ENCODE measurements at regions not wholly inside any gene's neighbourhood (a gene's known extent, or its start where the extent isn't known, plus 50 kb on each side); places are given as distances from the start of the nearest gene placed in this dataset.
A peak's percentile ranks its signal among the peaks of the same experiment; 100 is the strongest.

DNA sequence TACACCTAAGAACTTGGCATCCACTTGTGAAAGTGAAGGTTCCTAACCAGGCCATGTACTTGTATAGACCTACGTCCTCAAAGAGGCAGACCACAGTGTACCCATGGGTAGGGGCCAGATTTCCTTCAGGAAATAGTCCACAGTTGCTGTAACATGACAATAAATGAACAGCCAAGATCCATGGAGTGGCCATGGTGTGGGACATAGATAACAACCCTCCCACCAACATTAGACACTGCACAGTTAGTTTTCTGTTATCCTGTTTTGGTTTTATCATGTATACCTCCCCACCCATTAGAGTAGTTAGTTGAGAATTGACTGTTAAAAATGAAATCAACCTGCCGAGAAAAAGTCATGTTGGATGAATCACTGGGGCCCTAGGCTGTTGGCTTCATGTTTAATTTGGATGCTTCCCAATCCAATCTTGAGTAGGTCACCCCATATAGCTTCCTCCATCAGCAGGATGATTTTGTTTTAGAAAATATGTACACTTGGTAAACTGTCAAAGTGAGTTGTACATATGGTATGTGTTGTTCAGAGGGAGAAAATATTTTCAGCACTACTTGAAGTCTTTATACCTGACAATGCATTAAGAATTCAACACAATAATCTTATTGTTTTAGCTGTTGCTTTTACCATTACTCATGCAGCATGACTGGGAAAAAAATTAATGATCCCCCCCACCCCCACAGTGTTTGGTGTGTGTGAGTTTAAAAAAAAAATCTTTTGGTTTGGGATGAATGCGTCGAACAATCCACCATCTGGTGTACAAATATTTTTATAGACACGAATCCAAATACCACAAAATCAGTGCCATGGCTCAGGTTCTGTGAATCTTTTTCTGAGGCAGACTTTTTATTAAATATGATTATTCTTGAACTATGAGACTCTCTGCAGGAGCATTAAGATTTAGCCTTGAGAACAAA lies 88.3 kb upstream of the ARHGAP29 start:
- intact Hi-C loops (cut with DNase I; ENCODE audit: low total_unique reads) (loop anchor here (10.0 kb wide), 1 partner anchor 131 kb away; no protein-coding TSS in a partner anchor), in situ Hi-C loops (cut with MboI; ENCODE audit: low sequenced_read_pairs in 4 of 4) (loop anchor here in 1 of 4 donors (10.0 kb wide), 1 partner anchor 71 kb away; no protein-coding TSS in a partner anchor)
- Histone ChIP-seq H3K4me1 (peaks cover 29 to 38% of the 10 kb centered on the region in 2 donors), H3K4me3 (no peak overlapping the region), H3K27ac (peak overlapping the region; percentile 40 to 66 (median 60)), H3K36me3 (no peaks in the 10 kb centered on the region), H3K27me3 (no peaks in the 10 kb centered on the region), H3K9me3 (no peaks in the 10 kb centered on the region)
- TF ChIP-seq POLR2A (IDR thresholded peaks at IDR 0.05), result no peak
- TF ChIP-seq, protein P1, sequence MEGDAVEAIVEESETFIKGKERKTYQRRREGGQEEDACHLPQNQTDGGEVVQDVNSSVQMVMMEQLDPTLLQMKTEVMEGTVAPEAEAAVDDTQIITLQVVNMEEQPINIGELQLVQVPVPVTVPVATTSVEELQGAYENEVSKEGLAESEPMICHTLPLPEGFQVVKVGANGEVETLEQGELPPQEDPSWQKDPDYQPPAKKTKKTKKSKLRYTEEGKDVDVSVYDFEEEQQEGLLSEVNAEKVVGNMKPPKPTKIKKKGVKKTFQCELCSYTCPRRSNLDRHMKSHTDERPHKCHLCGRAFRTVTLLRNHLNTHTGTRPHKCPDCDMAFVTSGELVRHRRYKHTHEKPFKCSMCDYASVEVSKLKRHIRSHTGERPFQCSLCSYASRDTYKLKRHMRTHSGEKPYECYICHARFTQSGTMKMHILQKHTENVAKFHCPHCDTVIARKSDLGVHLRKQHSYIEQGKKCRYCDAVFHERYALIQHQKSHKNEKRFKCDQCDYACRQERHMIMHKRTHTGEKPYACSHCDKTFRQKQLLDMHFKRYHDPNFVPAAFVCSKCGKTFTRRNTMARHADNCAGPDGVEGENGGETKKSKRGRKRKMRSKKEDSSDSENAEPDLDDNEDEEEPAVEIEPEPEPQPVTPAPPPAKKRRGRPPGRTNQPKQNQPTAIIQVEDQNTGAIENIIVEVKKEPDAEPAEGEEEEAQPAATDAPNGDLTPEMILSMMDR (IDR thresholded peaks at IDR 0.05 in 4 of 5, conservative IDR thresholded peaks at IDR 0.05 in 1 of 5), result no peak
- no peak for DNase-seq
- ATAC-seq, result peak; percentile 31 to 40

DNA sequence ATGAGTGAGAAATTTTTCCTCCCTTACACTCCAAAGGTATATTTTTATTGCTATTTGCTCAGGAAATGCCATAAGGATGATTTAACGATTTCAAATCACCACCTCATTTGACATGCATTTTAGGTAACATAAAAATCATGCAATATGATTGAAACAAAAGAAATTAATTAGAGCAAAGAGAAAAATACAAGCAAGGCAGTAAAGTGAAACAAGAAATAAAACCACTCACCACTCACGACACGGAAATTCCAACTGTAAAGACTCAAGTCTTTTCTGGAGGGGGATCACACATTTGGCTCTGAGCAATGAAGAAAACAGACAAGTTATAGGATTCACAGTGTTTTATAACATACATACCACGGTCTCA lies 86.8 kb upstream of the ARHGAP29 start:
- peaks cover 29 to 41% of the 10 kb centered on the region in 2 donors for H3K4me1 ChIP-seq
- in situ Hi-C loops (cut with MboI; ENCODE audit: low sequenced_read_pairs in 4 of 4), result loop anchor here in 1 of 4 donors (10.0 kb wide), 1 partner anchor 69 kb away; no protein-coding TSS in a partner anchor
- intact Hi-C loops (cut with DNase I; ENCODE audit: low total_unique reads), result loop anchor here (10.0 kb wide), 1 partner anchor 129 kb away; no protein-coding TSS in a partner anchor
- no peak overlapping the region for H3K4me3 ChIP-seq
- ATAC-seq (no peak), DNase-seq (no peak)
- no peaks in the 10 kb centered on the region for H3K36me3 ChIP-seq
- H3K9me3 ChIP-seq, result no peaks in the 10 kb centered on the region
- no peaks in the 10 kb centered on the region for H3K27me3 ChIP-seq
- peak overlapping the region; percentile 40 to 66 (median 60) for H3K27ac ChIP-seq
- no peak for TF ChIP-seq POLR2A (IDR thresholded peaks at IDR 0.05)
- TF ChIP-seq, protein P1 (IDR thresholded peaks at IDR 0.05 in 4 of 5, conservative IDR thresholded peaks at IDR 0.05 in 1 of 5), result no peak

DNA sequence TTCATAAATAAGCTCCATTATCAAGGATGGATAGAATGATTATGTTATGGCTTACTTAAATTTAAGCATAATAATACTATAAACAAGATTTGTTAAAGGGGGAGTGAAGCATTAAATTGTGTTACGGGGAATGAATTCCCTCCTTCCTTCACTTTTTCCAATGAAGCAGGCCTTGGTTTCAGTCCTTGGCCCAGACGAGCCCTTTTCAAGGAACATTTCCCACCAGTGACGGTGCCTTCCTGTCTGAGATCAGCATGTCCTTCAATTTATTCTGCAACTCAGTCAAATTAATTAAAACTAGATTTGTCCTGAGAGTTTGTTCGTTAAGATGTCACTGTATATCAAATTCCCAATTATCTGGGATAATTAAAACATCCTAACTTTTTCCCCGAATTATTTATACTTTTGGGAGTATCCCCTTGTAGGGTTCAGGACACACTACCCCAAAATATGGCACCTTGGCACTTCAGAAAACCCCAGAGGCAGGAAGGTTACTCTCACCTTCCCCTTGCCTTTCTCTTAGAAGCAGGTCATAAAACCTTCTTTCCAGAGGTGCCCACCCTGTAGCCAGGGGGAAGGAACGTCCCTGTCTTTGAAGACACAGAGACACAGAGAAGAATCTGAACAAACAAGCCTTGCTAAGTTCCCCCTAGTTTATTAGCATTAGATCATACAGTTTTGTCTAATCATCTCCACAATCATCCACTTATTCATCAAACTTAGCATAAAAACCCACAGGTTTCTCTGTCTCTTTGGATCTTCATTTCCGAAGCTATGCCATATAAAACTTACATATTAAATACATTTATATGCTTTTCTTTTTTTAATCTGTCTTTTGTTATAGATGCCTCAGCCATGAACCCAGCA lies 86.2 kb upstream of the ARHGAP29 start:
- intact Hi-C loops (cut with DNase I; ENCODE audit: low total_unique reads), result loop anchor here (10.0 kb wide), 1 partner anchor 129 kb away; no protein-coding TSS in a partner anchor
- ATAC-seq (no peak), DNase-seq (no peak)
- in situ Hi-C loops (cut with MboI; ENCODE audit: low sequenced_read_pairs in 4 of 4), result loop anchor here in 1 of 4 donors (10.0 kb wide), 1 partner anchor 69 kb away; no protein-coding TSS in a partner anchor
- no peaks in the 10 kb centered on the region for H3K9me3 ChIP-seq
- H3K4me1 ChIP-seq, result peaks cover 29 to 43% of the 10 kb centered on the region in 2 donors
- H3K36me3 ChIP-seq, result no peaks in the 10 kb centered on the region
- H3K27me3 ChIP-seq, result no peaks in the 10 kb centered on the region
- no peak for TF ChIP-seq POLR2A (IDR thresholded peaks at IDR 0.05)
- TF ChIP-seq, protein P1 (IDR thresholded peaks at IDR 0.05 in 4 of 5, conservative IDR thresholded peaks at IDR 0.05 in 1 of 5), result no peak
- no peak overlapping the region for H3K4me3 ChIP-seq
- H3K27ac ChIP-seq, result peak overlapping the region; percentile 40 to 66 (median 60)

DNA sequence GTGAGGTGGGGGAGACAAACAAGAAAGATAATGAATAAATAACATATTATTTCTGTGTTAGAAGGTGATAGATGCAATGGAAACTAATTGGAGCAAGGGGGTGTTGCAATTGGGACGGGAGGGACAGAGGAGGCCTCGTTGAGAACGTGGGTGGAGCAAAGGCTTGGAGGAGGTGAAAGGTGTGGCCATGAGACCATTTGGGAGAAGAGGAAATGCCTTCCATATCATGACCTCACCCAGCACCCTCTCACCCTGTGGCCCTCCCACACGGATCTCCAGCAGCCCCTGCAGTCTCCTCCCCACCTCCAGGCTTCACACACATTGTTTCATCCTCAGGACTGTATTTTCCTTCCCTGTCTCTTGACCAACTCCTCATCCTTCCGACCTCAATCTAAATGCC lies 85.3 kb upstream of the ARHGAP29 start:
- Histone ChIP-seq H3K36me3 (no peaks in the 10 kb centered on the region), H3K9me3 (no peaks in the 10 kb centered on the region), H3K4me1 (peaks cover 26 to 35% of the 10 kb centered on the region in 2 donors), H3K27ac (peak overlapping the region; percentile 10 to 66 (median 60)), H3K27me3 (no peaks in the 10 kb centered on the region), H3K4me3 (no peak overlapping the region)
- no peak for DNase-seq
- in situ Hi-C loops (cut with MboI; ENCODE audit: low sequenced_read_pairs in 4 of 4) (loop anchor here in 1 of 4 donors (10.0 kb wide), 1 partner anchor 68 kb away; no protein-coding TSS in a partner anchor), intact Hi-C loops (cut with DNase I; ENCODE audit: low total_unique reads) (loop anchor here (10.0 kb wide), 1 partner anchor 128 kb away; no protein-coding TSS in a partner anchor)
- no peak for ATAC-seq
- TF ChIP-seq, protein P1 (IDR thresholded peaks at IDR 0.05 in 4 of 5, conservative IDR thresholded peaks at IDR 0.05 in 1 of 5), result no peak
- TF ChIP-seq POLR2A (IDR thresholded peaks at IDR 0.05), result no peak

All from gastrocnemius medialis (tissue), 4 donors.